Fibroblast of lung (primary cell): ENCODE measurements at regions not wholly inside any gene's neighbourhood (a gene's known extent, or its start where the extent isn't known, plus 50 kb on each side); places are given as distances from the start of the nearest gene placed in this dataset.

Experiments
- EZH2 ChIP-seq: IDR thresholded peaks from 2 replicates; pipeline ENCODE4 v1.5.1; 2012; ENCODE audit warnings: low read length, control low read depth, mild to moderate bottlenecking; ENCODE audit errors: missing control alignments
- TF ChIP-seq, protein P1 (sequence below), 2 donors: IDR thresholded peaks in 1 of 2; conservative IDR thresholded peaks in 1 of 2; 1 replicate in 1 of 2; 2 replicates in 1 of 2; pipeline ENCODE4 v1.5.1; 2011 to 2012; ENCODE audit warnings: low read length in 2 of 2, control low read depth in 1 of 2, inconsistent platforms in 1 of 2, low read depth in 1 of 2, mild to moderate bottlenecking in 1 of 2

DNA sequence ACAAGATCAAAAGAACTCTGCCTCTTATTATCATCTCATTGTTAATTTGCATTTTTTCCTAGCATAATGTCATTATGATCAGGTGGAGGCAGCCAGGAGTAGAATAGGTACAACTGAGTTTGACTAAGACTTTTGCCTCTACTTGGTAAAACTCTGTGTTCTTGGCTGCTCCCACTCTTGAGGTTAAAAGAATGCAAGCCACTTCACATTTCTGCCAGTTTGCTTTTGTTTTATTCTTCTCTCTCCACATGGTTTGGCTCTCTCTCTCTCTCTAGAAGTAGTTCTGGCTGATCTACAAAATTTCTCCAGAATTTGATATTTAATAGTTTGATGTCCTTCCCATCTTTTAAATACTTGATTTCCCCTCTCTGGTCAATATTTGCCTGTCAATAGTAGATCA lies 170.7 kb upstream of the E2F7 start:
- TF ChIP-seq, protein P1, sequence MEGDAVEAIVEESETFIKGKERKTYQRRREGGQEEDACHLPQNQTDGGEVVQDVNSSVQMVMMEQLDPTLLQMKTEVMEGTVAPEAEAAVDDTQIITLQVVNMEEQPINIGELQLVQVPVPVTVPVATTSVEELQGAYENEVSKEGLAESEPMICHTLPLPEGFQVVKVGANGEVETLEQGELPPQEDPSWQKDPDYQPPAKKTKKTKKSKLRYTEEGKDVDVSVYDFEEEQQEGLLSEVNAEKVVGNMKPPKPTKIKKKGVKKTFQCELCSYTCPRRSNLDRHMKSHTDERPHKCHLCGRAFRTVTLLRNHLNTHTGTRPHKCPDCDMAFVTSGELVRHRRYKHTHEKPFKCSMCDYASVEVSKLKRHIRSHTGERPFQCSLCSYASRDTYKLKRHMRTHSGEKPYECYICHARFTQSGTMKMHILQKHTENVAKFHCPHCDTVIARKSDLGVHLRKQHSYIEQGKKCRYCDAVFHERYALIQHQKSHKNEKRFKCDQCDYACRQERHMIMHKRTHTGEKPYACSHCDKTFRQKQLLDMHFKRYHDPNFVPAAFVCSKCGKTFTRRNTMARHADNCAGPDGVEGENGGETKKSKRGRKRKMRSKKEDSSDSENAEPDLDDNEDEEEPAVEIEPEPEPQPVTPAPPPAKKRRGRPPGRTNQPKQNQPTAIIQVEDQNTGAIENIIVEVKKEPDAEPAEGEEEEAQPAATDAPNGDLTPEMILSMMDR (conservative IDR thresholded peaks at IDR 0.05 in 1 of 2, IDR thresholded peaks at IDR 0.05 in 1 of 2; ENCODE audit: low read depth in 1 of 2, low read length in 2 of 2) = no peak
- TF ChIP-seq EZH2 = no peak
